ENCODE measurements at regions not wholly inside any gene's neighbourhood (a gene's known extent, or its start where the extent isn't known, plus 50 kb on each side); places are given as distances from the start of the nearest gene placed in this dataset.

DNA sequence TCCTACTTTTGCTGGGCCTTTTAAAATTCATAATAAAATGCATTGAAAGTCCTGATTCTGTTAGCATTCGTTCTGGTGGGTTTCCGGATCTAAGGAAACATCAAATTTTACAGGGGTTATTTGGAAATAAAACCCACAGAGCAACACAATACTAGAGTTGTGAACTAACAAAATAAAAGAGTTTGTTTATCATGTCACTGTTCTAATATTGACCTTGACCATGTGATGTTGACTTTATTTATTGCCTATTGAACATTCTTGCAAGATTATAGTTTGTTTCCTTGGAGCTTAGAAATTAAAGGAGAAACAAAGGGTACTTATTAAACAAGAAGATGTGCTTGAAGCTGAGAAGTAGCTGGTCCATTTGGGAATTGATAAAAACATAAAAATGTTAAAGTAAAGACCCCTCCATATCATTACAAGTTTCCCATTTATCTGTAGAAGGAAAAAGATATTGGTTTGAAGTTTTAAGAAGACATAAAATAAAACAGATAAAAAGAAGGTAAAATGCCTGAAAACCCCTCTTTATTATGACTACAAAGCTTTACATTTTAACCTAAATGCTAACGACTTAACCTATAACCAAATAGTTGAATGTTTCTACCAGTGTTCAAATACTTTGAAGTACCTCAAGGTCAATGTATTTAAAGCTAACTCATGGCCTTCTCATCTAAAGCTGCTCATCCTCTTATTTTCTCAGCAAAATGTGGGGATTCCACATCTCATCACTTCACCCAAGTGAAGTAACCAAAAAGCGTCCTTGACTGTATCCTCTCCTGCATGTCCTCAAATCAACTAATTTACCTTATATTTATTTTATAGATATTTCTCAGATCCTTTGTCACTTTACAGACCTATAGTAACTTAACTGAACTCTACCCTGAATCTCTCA lies 179.6 kb downstream of the GASK1B start:
- no peak overlapping the region for H3K4me3 ChIP-seq
- H3K4me1 ChIP-seq, result no peaks in the 10 kb centered on the region
- no peaks in the 10 kb centered on the region for H3K9me3 ChIP-seq
- H3K27me3 ChIP-seq, result no peaks in the 10 kb centered on the region
- no peaks in the 10 kb centered on the region for H3K36me3 ChIP-seq
- TF ChIP-seq, protein P1, sequence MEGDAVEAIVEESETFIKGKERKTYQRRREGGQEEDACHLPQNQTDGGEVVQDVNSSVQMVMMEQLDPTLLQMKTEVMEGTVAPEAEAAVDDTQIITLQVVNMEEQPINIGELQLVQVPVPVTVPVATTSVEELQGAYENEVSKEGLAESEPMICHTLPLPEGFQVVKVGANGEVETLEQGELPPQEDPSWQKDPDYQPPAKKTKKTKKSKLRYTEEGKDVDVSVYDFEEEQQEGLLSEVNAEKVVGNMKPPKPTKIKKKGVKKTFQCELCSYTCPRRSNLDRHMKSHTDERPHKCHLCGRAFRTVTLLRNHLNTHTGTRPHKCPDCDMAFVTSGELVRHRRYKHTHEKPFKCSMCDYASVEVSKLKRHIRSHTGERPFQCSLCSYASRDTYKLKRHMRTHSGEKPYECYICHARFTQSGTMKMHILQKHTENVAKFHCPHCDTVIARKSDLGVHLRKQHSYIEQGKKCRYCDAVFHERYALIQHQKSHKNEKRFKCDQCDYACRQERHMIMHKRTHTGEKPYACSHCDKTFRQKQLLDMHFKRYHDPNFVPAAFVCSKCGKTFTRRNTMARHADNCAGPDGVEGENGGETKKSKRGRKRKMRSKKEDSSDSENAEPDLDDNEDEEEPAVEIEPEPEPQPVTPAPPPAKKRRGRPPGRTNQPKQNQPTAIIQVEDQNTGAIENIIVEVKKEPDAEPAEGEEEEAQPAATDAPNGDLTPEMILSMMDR (IDR thresholded peaks at IDR 0.05), result no peak
- no peak for DNase-seq
- intact Hi-C loops (cut with DNase I; ENCODE audit: low total_unique reads), result loop anchor here (5.0 kb wide), 2 partner anchors 179 to 264 kb away; partner anchors contain the start of gene GASK1B
- H3K27ac ChIP-seq, result no peak overlapping the region

DNA sequence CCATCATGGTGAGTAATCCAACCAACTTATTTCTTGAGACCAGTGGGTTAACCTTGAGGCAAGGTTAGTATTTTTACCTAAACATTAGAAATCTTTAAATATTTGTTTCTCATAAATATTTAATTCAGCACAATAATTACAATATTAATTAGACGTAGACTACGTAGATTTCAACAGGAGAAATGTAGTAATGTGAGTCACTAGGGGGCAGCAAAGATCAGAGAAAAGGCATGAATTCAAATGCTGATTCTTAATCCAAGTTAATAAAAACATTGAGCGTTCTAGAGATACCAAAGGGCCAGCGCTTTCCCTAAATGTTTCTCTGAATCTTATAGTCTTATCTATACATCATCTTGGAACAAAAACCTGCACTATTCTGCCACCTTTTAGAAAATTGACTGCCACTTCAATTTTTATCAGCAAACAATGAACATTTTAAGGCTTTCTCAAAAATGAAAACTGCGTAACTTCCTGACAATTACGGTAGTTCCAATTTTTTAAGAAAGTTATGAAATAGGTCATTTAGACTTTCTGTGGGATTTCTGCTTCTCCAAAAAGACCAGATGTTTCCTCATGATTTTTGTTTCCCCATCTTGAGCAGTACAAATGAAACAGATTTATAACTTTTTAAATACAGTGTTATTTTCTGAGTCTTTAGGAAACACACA lies 180.7 kb downstream of the GASK1B start:
- DNase-seq, result no peak
- Histone ChIP-seq H3K9me3 (no peaks in the 10 kb centered on the region), H3K27ac (peak overlapping the region; percentile 52 to 56), H3K4me1 (no peaks in the 10 kb centered on the region), H3K36me3 (no peaks in the 10 kb centered on the region), H3K27me3 (no peaks in the 10 kb centered on the region), H3K4me3 (peak overlapping the region; percentile 34 to 39)
- TF ChIP-seq, protein P1 (IDR thresholded peaks at IDR 0.05), result peak; percentile 62 to 86
- intact Hi-C loops (cut with DNase I; ENCODE audit: low total_unique reads), result loop anchor here (5.0 kb wide), 2 partner anchors 180 to 265 kb away; partner anchors contain the start of gene GASK1B

DNA sequence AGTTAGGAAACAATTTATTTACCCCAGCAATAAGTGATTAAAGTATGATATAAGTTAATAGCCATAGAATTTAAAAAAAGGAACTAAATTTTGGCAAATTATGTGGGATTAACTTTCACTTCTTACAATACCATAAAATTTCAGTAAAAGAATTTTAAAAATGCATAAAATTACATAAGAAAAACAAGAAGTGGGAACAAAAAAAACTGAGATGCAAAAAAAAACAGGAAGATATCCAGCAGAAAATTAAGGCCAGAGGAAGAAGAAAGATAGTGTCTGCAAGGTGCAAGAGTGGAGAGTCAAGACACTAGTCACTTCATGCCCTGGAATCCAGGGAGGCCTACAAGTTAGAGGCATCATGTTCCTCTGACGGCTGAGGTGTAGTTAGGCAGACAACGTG lies 184.2 kb downstream of the GASK1B start:
- H3K27ac ChIP-seq, result no peak overlapping the region
- H3K4me3 ChIP-seq, result no peak overlapping the region
- H3K9me3 ChIP-seq, result no peaks in the 10 kb centered on the region
- H3K27me3 ChIP-seq, result no peaks in the 10 kb centered on the region
- no peaks in the 10 kb centered on the region for H3K4me1 ChIP-seq
- TF ChIP-seq, protein P1 (IDR thresholded peaks at IDR 0.05), result no peak
- H3K36me3 ChIP-seq, result no peaks in the 10 kb centered on the region
- intact Hi-C loops (cut with DNase I; ENCODE audit: low total_unique reads), result loop anchor here (10.0 kb wide), 1 partner anchor 636 kb away; no protein-coding TSS in a partner anchor
- DNase-seq, result no peak

DNA sequence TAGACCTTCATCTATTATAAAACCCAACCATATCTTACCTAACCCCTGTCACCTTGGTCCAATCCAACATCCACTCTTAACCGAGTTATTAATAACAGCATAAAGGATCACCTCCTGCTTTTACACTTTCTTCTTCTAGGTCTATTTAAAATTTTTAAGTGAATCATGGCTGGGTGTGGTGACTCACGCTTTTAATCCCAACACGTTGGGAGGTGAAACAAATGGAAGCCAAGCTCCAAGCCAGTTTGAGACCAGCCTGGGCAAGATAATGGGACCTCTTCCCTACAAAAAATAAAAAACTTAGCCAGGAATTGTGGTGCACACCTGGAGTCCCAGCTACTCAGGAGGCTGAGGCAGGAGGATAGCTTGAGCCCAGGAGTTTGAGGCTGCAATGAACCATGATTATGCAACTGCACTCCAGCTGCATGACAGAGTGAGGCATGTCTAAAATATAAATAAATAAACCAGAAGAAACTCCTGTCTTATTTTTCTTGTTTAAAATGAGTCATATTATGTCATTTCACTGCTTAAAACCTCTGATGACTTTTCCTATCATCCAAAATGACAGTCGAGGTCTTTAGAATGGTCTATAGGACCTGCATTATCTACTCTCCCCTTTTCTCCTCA lies 188.4 kb downstream of the GASK1B start:
- Histone ChIP-seq H3K9me3 (no peaks in the 10 kb centered on the region), H3K27me3 (no peaks in the 10 kb centered on the region), H3K4me3 (no peak overlapping the region), H3K27ac (no peak overlapping the region), H3K36me3 (no peaks in the 10 kb centered on the region), H3K4me1 (no peaks in the 10 kb centered on the region)
- no peak for DNase-seq
- TF ChIP-seq, protein P1 (IDR thresholded peaks at IDR 0.05), result no peak
- intact Hi-C loops (cut with DNase I; ENCODE audit: low total_unique reads), result loop anchor here (5.0 to 10.0 kb wide), 2 partner anchors 640 to 767 kb away; no protein-coding TSS in a partner anchor

DNA sequence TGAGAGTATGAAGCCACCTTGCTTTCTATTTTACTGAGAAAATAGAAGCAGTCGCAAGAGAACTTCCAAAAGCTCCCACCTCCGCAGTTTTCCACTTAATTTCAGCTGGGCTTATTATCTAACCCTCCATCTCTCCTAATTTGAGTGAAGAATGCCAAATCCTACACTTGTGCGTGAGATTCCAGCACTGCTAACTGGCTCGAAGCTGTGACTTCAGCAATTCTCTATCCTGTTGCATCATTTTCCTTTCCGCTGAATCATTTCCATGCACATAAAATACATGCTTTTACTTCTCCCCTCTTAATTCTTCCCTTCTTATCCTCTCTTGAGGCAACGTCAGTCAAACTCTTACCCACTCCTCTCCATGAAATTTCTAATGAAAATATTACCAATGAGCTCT lies 189.5 kb downstream of the GASK1B start:
- H3K4me1 ChIP-seq, result peaks cover 0 to 7% (median 0%) of the 10 kb centered on the region in 4 donors
- DNase-seq, result no peak
- H3K27me3 ChIP-seq, result no peaks in the 10 kb centered on the region
- H3K36me3 ChIP-seq, result no peaks in the 10 kb centered on the region
- intact Hi-C loops (cut with DNase I; ENCODE audit: low total_unique reads), result loop anchor here (5.0 to 10.0 kb wide), 2 partner anchors 642 to 766 kb away; no protein-coding TSS in a partner anchor
- H3K9me3 ChIP-seq, result no peaks in the 10 kb centered on the region
- no peak overlapping the region for H3K27ac ChIP-seq
- TF ChIP-seq, protein P1 (IDR thresholded peaks at IDR 0.05), result no peak
- H3K4me3 ChIP-seq, result no peak overlapping the region

All from tibial artery (tissue), 4 donors.